Ectodermal cell (in vitro differentiated cells): ENCODE measurements at regions not wholly inside any gene's neighbourhood (a gene's known extent, or its start where the extent isn't known, plus 50 kb on each side); places are given as distances from the start of the nearest gene placed in this dataset.

Source experiments
- H3K27ac ChIP-seq: 2 replicates; pipeline ENCODE4 v1.7.0; 2013; ENCODE audit warnings: mild to moderate bottlenecking, low read depth, low read length; ENCODE audit not compliant: insufficient read depth, poor library complexity, severe bottlenecking
- H3K27me3 ChIP-seq: 2 replicates; pipeline ENCODE4 v1.7.0; 2013; ENCODE audit warnings: mild to moderate bottlenecking, low read length; ENCODE audit not compliant: insufficient read depth, control insufficient read depth, poor library complexity, severe bottlenecking
- H3K36me3 ChIP-seq: one replicate; pipeline ENCODE4 v1.7.0; 2013; ENCODE audit warnings: low read length; ENCODE audit not compliant: control insufficient read depth, insufficient read depth
- H3K4me1 ChIP-seq: one replicate; pipeline ENCODE4 v1.7.0; 2013; ENCODE audit warnings: low read length; ENCODE audit not compliant: control insufficient read depth, insufficient read depth
- H3K4me3 ChIP-seq: 2 replicates; pipeline ENCODE4 v1.7.0; 2013; ENCODE audit warnings: low read depth, low read length, control low read depth; ENCODE audit not compliant: insufficient read depth
- H3K9me3 ChIP-seq: 2 replicates; pipeline ENCODE4 v1.7.0; 2013; ENCODE audit warnings: mild to moderate bottlenecking, low read length, moderate library complexity; ENCODE audit not compliant: control insufficient read depth
- WGBS, 2 experiments: methylation state at CpG; one replicate each; pipeline ENCODE4 v1.1.7; 2013; ENCODE audit warnings: missing lambda C conversion rate in 2 of 2; 5-methylcytosine and 5-hydroxymethylcytosine counted together

GRCh38 chr14:53215101-53215500 is 62.0 kb upstream of the DDHD1 start:
- H3K36me3 ChIP-seq, result no peaks in the 10 kb centered on the region
- no peaks in the 10 kb centered on the region for H3K4me1 ChIP-seq
- no peak overlapping the region for H3K27ac ChIP-seq
- no peak overlapping the region for H3K4me3 ChIP-seq
- WGBS, 2 experiments, result 93 to 97% methylated on average over 2 of the region's 2 CpGs
- H3K9me3 ChIP-seq, result no peaks in the 10 kb centered on the region
- no peaks in the 10 kb centered on the region for H3K27me3 ChIP-seq

GRCh38 chr14:53214384-53214783 is 61.3 kb upstream of the DDHD1 start:
- WGBS, 2 experiments, result 69 to 73% methylated on average over 4 of the region's 4 CpGs
- no peaks in the 10 kb centered on the region for H3K36me3 ChIP-seq
- H3K9me3 ChIP-seq, result no peaks in the 10 kb centered on the region
- no peaks in the 10 kb centered on the region for H3K27me3 ChIP-seq
- no peak overlapping the region for H3K27ac ChIP-seq
- H3K4me1 ChIP-seq, result no peaks in the 10 kb centered on the region
- H3K4me3 ChIP-seq, result no peak overlapping the region

- no peaks in the 10 kb centered on the region for H3K9me3 ChIP-seq
- H3K27ac ChIP-seq, result no peak overlapping the region
- H3K4me1 ChIP-seq, result no peaks in the 10 kb centered on the region
- H3K36me3 ChIP-seq, result no peaks in the 10 kb centered on the region
- H3K4me3 ChIP-seq, result no peak overlapping the region
- H3K27me3 ChIP-seq, result no peaks in the 10 kb centered on the region
- WGBS, 2 experiments, result 46% methylated on average over 2 of the region's 2 CpGs; no CpG with 5 or more reads in 1 of the 2 experiments
Measured at GRCh38 chr14:53213761-53214160, 60.6 kb upstream of the DDHD1 start.

GRCh38 chr14:53209370-53209769 is 56.2 kb upstream of the DDHD1 start:
- H3K9me3 ChIP-seq, result no peaks in the 10 kb centered on the region
- H3K36me3 ChIP-seq, result no peaks in the 10 kb centered on the region
- WGBS, 2 experiments, result 44 to 50% methylated on average over 2 of the region's 2 CpGs
- no peaks in the 10 kb centered on the region for H3K27me3 ChIP-seq
- H3K27ac ChIP-seq, result no peak overlapping the region
- no peaks in the 10 kb centered on the region for H3K4me1 ChIP-seq
- no peak overlapping the region for H3K4me3 ChIP-seq
